Cardiac fibroblast (primary cell): ENCODE measurements at regions not wholly inside any gene's neighbourhood (a gene's known extent, or its start where the extent isn't known, plus 50 kb on each side); places are given as distances from the start of the nearest gene placed in this dataset.

Experiments
- DNase-seq, 2 donors: peaks; one replicate each; pipeline versions ENCODE4 v3.0.0 to v3.0.0-alpha.2; 2010; ENCODE audit warnings: low read depth in 2 of 2
- H3K4me3 ChIP-seq, 2 donors: replicated peaks in 1 of 2; 1 replicate in 1 of 2; 2 replicates in 1 of 2; pipeline ENCODE4 v1.5.1; 2011; ENCODE audit warnings: low read depth in 2 of 2, low read length in 2 of 2, mild to moderate bottlenecking in 2 of 2, moderate library complexity in 1 of 2
- TF ChIP-seq, protein P1 (sequence below): IDR thresholded peaks from one replicate; pipeline ENCODE4 v1.5.1; 2011; ENCODE audit warnings: low read depth, mild to moderate bottlenecking, low read length, inconsistent platforms

DNA sequence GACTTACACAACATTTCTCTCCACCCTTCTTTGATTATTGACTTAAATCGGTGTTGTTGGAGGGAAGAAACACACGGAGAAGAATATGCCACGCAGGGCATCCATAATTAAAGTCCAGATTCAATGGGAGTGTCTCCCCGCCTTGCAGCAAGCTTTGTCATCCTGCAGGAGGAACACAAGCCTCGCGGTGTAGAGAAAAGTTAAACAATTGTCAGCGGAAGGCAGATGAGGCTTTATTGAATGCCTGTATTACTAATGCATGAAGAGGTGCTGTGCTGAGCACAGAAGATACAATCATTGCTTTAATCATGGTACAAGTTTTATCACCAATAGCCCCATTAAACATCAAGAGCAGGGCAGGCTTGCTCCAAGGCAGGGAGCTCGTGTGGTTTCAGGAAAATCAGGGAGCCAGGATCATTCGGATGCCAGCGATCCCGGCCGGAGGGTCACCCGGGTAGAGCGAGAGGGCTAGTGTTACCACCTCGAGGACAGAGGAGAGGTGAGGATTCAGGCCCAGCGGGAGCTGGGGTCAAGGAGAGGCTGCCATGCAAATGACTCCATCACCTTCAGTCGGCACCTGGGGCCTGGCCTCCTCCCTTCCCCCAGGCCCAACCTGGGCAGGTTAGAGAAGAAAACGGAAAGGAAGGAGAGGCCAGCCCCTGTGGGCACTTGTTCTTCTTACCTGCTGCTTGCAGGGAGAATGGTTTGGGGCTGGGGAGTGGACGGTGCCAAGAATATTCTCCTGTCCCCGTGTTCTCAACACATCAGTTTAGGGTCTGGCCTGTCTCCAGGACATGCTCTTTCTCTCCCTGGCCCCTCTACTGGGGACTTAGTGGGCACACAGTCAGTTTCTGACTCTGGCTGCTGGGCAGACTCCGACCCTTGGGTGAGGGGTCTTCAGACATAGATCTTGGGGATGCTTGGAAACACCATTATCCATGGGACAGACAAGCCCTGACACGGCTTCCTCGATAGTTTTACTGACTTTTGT lies 289.5 kb downstream of the IRX2 start:
- DNase-seq, result no peak
- TF ChIP-seq, protein P1, sequence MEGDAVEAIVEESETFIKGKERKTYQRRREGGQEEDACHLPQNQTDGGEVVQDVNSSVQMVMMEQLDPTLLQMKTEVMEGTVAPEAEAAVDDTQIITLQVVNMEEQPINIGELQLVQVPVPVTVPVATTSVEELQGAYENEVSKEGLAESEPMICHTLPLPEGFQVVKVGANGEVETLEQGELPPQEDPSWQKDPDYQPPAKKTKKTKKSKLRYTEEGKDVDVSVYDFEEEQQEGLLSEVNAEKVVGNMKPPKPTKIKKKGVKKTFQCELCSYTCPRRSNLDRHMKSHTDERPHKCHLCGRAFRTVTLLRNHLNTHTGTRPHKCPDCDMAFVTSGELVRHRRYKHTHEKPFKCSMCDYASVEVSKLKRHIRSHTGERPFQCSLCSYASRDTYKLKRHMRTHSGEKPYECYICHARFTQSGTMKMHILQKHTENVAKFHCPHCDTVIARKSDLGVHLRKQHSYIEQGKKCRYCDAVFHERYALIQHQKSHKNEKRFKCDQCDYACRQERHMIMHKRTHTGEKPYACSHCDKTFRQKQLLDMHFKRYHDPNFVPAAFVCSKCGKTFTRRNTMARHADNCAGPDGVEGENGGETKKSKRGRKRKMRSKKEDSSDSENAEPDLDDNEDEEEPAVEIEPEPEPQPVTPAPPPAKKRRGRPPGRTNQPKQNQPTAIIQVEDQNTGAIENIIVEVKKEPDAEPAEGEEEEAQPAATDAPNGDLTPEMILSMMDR, result no peak
- no peak overlapping the region for H3K4me3 ChIP-seq

DNA sequence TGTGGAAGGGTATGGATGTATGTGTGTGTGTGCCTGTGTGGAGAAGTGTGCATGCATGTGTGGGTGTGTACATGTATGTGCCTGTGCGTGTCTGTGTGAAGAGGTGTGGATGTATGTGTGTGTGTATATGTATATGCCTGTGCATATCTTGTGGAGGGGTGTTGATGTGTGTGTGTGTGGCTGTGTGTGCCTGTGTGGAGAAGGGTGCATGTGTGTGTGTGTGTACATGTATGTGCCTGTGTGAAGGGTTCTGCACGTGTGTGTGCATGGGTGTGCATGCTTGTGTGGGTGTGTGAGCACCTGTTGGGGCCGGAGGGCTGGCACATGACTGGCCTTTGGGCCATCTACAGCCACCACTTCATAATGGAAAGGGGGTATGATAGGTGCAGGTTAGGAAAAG lies 291.4 kb downstream of the IRX2 start:
- H3K4me3 ChIP-seq, result no peak overlapping the region
- TF ChIP-seq, protein P1, result no peak
- DNase-seq, result no peak

DNA sequence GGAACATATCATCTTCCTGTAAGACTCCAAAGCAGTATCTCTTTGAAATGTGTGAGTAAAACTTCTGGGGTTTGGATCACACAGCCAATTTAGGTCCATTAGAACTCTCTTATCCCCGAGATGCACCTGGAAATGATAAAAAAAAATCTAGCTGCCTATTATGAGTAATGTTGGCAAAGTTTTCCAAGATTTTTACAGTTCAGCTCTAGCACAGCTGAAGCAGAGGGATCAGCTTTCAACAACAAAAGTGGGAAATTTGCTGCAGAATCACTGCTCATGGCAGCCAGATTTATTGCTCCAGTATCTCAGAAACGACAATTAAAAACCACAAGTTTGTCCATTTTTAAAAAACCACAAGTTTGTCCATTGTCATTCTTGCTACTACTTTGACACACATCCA lies 292.2 kb downstream of the IRX2 start:
- TF ChIP-seq, protein P1, result no peak
- no peak overlapping the region for H3K4me3 ChIP-seq
- DNase-seq, result no peak

DNA sequence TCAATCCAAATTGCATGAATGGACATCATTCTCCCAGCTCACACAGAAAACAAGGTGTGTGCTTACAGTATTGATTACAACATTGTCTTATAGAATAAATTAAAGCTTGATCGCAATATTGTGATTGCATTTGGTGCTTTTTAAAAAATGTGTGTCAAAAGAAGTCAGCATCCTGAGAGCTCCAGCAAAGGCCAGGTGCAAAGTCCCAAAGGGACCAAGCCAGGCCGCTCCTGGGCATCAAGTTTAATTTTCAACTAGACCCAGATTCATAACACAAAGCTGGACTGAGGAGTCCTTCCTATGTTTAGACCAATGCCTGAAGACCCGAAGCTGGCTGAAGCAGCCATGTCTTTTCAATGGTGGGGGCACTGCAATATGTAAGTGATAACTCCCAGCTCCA lies 295.6 kb downstream of the IRX2 start:
- TF ChIP-seq, protein P1, result no peak
- no peak overlapping the region for H3K4me3 ChIP-seq
- no peak for DNase-seq

DNA sequence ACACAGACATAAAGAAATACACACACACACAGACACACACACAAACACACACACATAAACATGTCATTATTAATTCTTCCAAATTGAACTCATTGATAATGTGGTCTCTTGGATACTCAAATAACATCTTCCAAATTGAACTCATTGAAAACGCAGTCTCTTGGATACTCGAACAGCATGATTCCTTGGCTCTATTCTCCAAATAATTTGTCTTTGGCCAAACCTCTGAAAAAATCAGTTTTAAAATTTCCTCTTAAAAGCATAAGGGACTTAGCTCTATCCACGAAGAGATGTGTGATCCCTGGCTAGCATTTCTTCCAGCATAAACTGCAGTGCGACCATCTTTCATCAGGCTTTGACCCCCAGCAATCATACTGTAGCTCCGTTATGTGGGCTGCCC lies 296.6 kb downstream of the IRX2 start:
- DNase-seq, result no peak
- TF ChIP-seq, protein P1, result no peak
- no peak overlapping the region for H3K4me3 ChIP-seq

DNA sequence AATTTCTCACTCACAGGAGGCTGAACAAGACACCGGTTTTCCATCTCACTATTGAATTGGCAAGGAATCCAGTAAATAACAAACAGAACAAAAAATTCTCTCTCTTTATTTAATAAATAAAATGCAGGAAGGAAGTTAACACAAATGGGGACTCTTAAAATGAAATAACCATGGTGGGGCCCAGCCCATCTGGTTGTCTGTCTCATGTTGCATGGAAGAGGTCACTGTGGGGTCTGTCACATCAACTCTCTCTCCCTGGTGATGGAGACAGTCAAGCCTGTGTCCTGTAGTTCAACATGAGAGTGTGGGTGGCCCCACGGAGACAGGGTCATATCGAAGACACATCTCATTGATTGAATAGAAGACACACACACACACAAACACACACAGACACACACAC lies 297.7 kb downstream of the IRX2 start:
- TF ChIP-seq, protein P1, result no peak
- no peak overlapping the region for H3K4me3 ChIP-seq
- DNase-seq, result no peak
